HepG2 (cell line): ENCODE measurements at regions not wholly inside any gene's neighbourhood (a gene's known extent, or its start where the extent isn't known, plus 50 kb on each side); places are given as distances from the start of the nearest gene placed in this dataset.

Experiments used
- HDAC2 ChIP-seq: sonication (generic); formaldehyde crosslinking; IDR thresholded peaks from 2 replicates; pipeline ENCODE4 v1.4.0; 2020; ENCODE audit warnings: missing genetic modification reagents
- MAFK ChIP-seq, 2 experiments: IDR thresholded peaks in 1 of 2; conservative IDR thresholded peaks in 1 of 2; 2 replicates each; pipeline ENCODE4 v1.6.1; 2011; ENCODE audit warnings: improper control_type of control experiment in 2 of 2, low read length in 2 of 2
- MTF1 ChIP-seq: sonication (generic); formaldehyde crosslinking; IDR thresholded peaks from 2 replicates; pipeline ENCODE4 v1.5.0; 2020; ENCODE audit warnings: missing genetic modification reagents
- NFIC ChIP-seq: IDR thresholded peaks from 2 replicates; pipeline ENCODE4 v1.6.1; 2012; ENCODE audit warnings: mild to moderate bottlenecking, low read length, inconsistent platforms
- POLR2A ChIP-seq, 2 experiments: IDR thresholded peaks; 2 replicates each; pipeline ENCODE4 v1.6.1; 2011; ENCODE audit warnings: low read depth in 2 of 2, low read length in 2 of 2, mild to moderate bottlenecking in 1 of 2, moderate library complexity in 1 of 2; ENCODE audit not compliant: insufficient read depth in 1 of 2
- SP1 ChIP-seq, 2 experiments: fragments of 450-650 bp in 1 of 2; sonication (generic) in 1 of 2; formaldehyde crosslinking in 1 of 2; IDR thresholded peaks; 2 replicates each; pipeline versions ENCODE4 v1.4.0 to v1.6.1; 2016 to 2020; ENCODE audit warnings: missing genetic modification reagents in 1 of 2
- SUZ12 ChIP-seq: fragments of 150-350 bp; IDR thresholded peaks from 2 replicates; pipeline ENCODE4 v1.6.1; 2014; ENCODE audit warnings: low read depth, low read length
- ZNF232 ChIP-seq: sonication (generic); formaldehyde crosslinking; IDR thresholded peaks from 2 replicates; pipeline ENCODE4 v1.4.0; 2020; ENCODE audit warnings: missing genetic modification reagents, borderline replicate concordance
- ZNF614 ChIP-seq: IDR thresholded peaks from 2 replicates; pipeline ENCODE4 v1.6.1; 2018; ENCODE audit warnings: missing biosample characterization, missing genetic modification reagents, inconsistent platforms, borderline replicate concordance
- ZNF629 ChIP-seq: sonication (generic); formaldehyde crosslinking; conservative IDR thresholded peaks from 2 replicates; pipeline ENCODE4 v1.5.0; 2020; ENCODE audit warnings: missing genetic modification reagents
- TF ChIP-seq, protein P1 (sequence below): sonication (generic); formaldehyde crosslinking; IDR thresholded peaks from 2 replicates; pipeline ENCODE4 v1.4.0; 2020; ENCODE audit warnings: missing genetic modification reagents
- TF ChIP-seq, protein P2 (sequence below): sonication (generic); formaldehyde crosslinking; IDR thresholded peaks from 2 replicates; pipeline ENCODE4 v1.5.0; 2020; ENCODE audit warnings: mild to moderate bottlenecking, missing genetic modification reagents, moderate library complexity

DNA sequence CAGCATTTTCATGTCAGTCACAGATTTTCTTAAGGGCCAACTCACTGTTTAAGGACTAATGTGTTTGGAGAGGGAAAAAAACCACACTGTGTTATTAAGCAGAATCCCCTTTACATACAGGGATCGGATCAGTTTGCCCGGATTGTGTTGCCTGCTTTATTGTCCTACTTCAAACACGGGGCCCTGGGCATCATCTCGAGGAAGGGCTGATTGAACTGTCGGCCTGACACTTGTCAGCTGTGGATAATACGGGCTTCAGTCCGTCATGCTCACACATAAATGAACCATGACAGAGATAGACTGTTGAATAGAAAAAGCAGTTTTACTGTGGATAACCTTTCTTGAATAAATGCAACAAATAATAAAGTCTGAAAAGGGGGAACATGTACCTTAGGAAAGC, 325.0 kb downstream of the ZSWIM6 start:
- TF ChIP-seq MTF1 (CRISPR knock-in tag): no peak
- no peak for TF ChIP-seq NFIC
- TF ChIP-seq, protein P1, sequence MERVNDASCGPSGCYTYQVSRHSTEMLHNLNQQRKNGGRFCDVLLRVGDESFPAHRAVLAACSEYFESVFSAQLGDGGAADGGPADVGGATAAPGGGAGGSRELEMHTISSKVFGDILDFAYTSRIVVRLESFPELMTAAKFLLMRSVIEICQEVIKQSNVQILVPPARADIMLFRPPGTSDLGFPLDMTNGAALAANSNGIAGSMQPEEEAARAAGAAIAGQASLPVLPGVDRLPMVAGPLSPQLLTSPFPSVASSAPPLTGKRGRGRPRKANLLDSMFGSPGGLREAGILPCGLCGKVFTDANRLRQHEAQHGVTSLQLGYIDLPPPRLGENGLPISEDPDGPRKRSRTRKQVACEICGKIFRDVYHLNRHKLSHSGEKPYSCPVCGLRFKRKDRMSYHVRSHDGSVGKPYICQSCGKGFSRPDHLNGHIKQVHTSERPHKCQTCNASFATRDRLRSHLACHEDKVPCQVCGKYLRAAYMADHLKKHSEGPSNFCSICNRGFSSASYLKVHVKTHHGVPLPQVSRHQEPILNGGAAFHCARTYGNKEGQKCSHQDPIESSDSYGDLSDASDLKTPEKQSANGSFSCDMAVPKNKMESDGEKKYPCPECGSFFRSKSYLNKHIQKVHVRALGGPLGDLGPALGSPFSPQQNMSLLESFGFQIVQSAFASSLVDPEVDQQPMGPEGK (CRISPR knock-in tag): no peak
- TF ChIP-seq ZNF614 (CRISPR knock-in tag): no peak
- no peak for TF ChIP-seq POLR2A (IDR thresholded peaks at IDR 0.05; ENCODE audit: insufficient read depth in 1 of 2, low read depth in 2 of 2, low read length in 2 of 2)
- TF ChIP-seq SUZ12: no peak
- TF ChIP-seq, protein P2, sequence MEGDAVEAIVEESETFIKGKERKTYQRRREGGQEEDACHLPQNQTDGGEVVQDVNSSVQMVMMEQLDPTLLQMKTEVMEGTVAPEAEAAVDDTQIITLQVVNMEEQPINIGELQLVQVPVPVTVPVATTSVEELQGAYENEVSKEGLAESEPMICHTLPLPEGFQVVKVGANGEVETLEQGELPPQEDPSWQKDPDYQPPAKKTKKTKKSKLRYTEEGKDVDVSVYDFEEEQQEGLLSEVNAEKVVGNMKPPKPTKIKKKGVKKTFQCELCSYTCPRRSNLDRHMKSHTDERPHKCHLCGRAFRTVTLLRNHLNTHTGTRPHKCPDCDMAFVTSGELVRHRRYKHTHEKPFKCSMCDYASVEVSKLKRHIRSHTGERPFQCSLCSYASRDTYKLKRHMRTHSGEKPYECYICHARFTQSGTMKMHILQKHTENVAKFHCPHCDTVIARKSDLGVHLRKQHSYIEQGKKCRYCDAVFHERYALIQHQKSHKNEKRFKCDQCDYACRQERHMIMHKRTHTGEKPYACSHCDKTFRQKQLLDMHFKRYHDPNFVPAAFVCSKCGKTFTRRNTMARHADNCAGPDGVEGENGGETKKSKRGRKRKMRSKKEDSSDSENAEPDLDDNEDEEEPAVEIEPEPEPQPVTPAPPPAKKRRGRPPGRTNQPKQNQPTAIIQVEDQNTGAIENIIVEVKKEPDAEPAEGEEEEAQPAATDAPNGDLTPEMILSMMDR (CRISPR knock-in tag): no peak
- TF ChIP-seq ZNF629 (CRISPR knock-in tag): no peak
- TF ChIP-seq MAFK (conservative IDR thresholded peaks at IDR 0.05 in 1 of 2, IDR thresholded peaks at IDR 0.05 in 1 of 2; ENCODE audit: low read length in 2 of 2): no peak
- TF ChIP-seq HDAC2 (CRISPR knock-in tag): no peak
- no peak for TF ChIP-seq SP1 (IDR thresholded peaks at IDR 0.05)
- TF ChIP-seq SP1 (CRISPR knock-in tag; IDR thresholded peaks at IDR 0.05): no peak
- no peak for TF ChIP-seq ZNF232
